Hematopoietic multipotent progenitor cell treated with erythropoietin and hydrocortisone succinate and interleukin-3 and kit ligand, for 4 days (in vitro differentiated cells): ENCODE measurements at regions not wholly inside any gene's neighbourhood (a gene's known extent, or its start where the extent isn't known, plus 50 kb on each side); places are given as distances from the start of the nearest gene placed in this dataset.

ENCODE experiments used
- DNase-seq: peaks from one replicate; pipeline ENCODE4 v3.0.0-alpha.2; 2015

DNA sequence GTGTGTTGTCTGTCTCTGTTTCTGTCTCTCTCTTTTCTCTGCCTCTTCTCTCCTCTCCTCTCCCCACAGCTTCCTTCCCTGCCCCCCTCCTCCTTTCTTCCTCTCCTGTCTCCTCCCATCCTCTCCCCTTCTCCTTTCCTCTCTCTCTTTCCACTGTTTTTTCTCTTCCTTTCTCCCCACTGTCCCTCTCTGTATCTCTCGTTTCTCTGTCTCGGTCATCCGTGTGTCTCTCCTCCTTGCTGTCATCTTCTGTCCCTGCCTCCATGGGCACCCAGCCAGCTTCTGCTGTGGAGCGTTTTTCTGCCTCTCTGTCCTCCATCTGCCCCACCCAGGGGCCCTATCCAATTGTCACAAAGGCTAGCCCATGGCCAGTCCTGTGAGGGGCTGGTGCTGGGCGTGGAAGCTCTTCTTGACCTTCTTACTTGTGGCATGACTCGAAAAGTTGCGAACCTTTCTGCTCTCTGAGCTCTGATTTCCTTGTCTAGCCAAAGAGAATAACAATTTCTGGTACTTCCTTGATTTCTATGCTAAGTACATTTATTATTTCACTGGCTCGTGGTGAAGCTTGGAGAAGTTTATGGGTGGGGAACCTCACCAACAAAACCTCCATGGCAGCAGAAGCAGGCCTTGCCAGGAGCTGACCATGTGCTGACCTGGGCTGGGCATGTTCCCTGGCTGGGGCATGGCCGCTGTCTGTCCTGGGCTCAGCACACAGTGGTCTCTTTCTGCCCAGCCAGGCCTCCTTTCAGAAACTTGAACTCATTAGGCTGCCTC, 69.3 kb downstream of the CEBPB start:
- DNase-seq: peak; percentile 55

DNA sequence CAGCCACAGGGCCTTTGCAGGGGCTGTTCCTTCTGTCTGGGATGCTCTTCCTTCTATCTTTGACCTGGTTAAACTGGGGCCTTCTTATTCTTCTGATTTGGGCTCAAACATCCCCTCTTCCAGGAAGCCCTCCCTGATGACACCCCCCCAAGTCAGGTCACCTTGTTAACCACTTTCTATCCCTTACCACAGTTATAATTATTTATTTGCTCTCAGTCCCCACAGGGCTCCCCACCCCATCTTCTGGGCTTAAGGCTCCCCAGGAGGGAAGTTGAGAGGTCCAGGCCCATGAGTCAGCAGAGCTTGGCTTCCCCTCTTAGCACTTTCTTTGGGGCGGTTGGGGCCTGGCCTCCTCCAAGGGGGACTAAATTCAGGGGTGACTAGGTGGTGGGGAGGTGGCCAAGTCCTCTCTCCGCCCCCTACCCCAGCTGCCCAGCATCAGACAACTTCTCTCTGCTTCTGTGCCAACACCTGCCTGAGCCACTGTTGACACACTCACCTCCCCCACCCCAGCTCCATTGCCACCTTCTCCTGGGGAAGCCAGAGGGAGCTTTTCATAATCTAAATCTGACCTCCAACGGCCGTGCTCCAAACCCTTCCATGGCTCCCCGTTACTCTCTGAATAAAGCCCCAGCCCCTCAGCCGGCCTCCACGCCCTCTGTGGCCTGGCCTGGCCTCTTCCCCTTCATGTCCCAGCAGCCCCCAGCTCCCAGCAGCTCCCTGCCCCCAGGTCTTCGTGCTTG, 70.0 kb downstream of the CEBPB start:
- DNase-seq: peak; percentile 73

DNA sequence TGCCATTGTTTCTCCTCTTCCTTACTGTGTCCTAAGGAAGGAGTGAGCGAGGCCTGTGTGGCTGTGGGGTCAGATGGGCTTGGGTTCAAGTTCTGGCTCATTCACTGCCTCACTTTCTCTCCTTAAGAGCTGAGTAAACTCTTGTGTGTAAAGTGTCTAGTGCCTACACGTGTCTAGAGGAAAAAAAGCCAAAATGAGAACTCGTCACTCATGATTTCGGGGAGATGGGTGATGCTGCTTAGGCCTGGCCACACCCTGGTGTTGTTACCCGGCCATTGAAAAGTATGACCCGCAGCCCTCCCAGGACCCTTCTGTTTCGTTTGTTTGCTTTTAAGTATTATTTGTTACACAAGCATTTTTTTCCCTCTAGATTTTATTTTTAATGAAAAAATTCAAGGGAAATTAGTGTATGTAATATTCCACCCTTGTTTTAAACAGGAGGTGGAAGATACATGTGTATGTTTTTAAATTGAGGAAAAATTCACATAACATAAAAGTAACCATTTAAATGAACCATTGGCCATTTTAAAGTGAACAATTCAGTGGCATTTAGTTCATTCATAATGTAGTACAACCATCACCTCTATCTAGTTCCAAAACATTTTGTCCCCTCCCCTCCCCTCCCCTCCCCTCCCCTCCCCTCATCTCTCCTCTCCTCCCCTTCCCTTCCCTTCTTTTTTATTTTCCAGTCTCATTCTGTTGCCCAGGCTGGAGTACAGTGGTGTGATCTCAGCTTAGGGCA, 71.0 kb downstream of the CEBPB start:
- no peak for DNase-seq

- DNase-seq: no peak
These were observed 73.2 kb downstream of the CEBPB start for GRCh38 chr20:50263831-50264230.

DNA sequence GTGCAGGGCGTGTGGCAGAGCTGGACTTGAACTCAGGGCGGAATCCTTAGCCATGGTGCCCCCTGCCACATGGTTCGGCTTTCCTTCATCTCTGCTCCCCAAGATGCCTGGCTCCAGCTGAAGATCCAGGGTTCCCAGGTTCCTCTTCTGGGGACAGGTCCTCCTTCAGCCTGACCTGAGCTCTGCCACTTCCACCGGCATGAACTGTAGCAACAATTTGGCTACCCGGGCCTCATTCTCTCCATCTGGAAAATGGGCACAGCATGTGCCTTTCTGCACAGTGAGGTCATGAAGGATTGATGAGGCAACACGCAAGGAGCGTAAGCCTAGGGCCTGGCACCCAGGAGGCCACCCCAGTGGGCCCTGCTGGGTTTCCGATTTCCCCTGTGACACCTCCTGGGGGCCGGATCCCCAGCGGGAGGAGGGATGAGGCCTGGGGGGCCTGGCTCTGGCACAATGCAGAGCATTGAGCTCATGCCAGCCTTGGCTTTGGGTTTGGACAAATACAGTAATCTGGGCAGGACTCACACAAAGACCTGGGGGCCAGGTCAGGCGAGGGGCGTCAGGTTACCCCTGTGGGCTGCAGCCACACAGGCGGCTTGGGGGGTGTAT, 74.0 kb downstream of the CEBPB start:
- DNase-seq: no peak

DNA sequence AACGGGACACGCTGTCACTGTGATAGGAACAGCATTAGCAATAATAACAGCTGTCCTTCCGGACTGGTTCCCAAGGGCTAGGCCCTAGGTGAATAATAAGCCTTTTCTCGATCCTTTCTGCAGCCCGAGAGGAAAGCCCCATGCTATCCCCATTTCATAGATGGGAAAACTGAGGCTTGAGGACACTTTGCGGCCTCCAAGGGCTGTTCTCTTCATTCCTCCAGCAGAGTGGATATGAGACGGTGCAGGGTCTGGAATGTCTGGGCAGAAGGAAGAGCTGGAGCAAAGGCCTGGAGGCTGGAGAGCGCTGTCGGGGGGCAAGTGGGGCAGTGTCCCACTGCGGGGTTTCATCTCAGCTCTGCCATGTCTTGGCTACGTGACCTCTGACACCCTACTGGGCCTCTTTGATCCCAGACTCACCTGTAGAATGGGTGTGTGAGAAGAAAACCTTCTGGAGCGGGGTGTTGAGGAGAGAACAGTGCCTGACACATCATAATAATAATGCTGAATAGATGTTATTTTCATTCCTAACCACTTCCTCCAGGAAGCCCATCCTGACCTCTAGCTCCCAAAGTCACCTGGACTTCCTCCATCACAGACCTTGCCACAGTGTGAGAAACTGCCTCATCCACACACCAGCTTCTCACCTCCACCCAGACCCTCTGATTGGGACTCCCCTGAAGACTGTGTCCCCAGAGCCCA, 74.8 kb downstream of the CEBPB start:
- DNase-seq: no peak

DNA sequence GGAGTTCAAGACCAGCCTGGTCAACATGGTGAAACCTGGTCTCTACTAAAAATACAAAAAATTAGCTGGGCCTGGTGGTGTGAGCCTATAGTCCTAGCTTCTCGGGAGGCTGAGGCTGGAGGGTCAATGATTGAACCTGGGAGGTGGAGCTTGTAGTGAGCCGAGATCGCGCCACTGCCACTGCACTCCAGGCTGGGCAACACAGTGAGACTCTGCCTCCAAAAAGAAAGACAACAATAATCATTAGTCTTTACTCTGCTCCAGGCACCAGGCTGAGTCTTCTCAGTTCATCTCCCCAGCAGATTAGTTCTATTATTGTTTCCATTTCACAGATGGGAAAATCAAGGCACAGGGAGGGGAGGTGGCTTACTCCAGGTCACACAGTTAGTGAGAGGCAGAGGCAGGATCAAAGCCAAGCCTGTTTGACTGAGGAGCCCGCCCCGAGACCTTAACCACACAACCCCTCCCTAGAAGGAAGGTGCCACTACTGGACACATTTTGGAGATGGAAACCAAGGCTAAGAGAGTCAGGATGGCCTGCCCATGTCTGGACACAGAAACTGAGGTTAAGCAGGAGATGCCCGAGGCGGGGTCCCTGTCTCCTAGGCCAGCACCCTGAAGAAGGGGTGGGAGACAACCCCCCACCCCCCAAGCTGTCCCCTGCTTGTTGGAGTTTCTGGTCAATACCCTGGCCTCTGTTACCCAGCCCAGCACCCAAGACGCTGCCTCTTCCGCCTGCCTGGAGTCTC, 75.8 kb downstream of the CEBPB start:
- DNase-seq: no peak

DNA sequence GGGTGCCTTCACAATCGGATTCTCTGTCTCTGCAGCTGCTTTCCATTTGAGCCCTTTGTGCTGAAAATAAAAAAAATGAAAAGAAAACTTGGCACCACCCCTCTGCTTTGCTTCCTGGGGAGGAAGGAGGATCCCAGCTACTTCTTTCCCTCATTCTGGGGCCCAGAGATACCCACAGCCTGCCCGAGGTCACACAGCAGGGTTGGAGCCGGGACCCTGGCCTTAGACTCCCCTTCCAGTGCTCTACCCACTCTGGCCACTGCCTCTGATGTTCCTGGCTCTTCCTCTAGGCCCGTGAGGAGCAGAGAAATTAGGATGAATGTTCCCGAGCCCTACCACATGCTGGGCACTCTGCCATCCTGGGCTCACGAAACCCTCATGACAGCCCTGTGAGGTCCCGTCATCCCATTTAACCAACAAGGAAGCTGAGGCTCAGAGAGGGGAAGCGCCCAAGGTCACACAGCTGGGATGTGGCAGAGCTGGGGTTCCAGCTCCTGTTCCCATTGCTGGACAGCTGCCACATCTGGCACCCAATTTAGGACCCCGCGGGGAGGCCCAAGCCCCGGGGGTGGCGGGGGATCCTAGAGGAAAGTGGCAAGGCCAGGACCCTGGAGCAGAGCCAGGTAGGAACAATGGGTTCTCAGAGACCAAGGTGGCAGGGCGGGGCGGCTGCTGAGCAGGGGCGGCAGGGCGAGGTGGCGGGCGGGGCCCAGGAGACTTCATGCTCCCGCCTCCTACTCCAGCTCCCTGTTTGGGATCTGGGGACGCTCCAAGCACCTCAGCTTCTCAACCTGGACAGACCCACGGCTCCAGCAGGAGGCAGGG, 76.6 kb downstream of the CEBPB start:
- DNase-seq: no peak

DNA sequence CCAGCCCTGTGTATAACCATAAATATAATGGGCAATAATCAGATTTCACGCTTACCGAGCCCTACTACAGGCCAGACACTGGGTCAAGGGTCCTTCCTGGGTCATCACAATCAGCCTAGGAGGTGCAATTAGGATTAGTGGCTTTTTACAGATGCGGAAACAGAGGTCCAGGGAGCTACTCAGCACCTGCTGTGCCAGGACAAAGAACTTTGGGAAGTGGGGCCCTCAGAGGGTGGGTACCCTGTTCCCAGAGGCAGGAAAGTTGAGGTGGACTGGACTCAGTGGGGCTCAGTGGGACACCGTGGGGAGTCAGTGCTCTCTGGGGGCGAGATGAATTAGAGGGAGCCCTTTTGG, 77.2 kb downstream of the CEBPB start:
- no peak for DNase-seq

GRCh38 chr20:50269091-50270033, 78.7 kb downstream of the CEBPB start:
- DNase-seq: no peak

- DNase-seq: no peak
These were observed 79.4 kb downstream of the CEBPB start for GRCh38 chr20:50270034-50270395.

GRCh38 chr20:50270569-50270968, 79.9 kb downstream of the CEBPB start:
- peak; percentile 69 for DNase-seq

DNA sequence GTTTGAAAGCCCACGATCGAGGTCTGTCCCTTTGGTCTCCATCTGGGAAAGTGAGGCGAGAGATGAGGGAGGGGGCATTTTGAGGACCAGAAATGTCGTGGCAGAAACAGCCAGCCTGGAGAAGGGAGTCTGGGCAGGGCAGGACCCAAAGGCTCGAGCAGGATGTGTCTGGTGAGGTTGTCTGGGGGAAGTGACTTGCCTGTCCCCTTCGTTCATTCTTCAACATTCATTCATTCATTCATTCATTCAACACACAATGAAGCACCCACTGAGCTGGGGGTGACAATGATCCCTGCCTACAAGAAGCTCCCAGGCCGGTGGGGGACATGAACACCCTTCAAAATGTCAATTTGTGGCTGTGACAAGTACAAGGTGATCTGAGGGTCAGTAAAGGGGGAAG, 80.5 kb downstream of the CEBPB start:
- no peak for DNase-seq

- DNase-seq: no peak
These were observed 81.0 kb downstream of the CEBPB start for GRCh38 chr20:50271612-50272011.

GRCh38 chr20:50272030-50272723, 81.5 kb downstream of the CEBPB start:
- peak; percentile 46 for DNase-seq

- DNase-seq: no peak
These were observed 82.3 kb downstream of the CEBPB start for GRCh38 chr20:50272724-50273446.

- no peak for DNase-seq
These were observed 83.2 kb downstream of the CEBPB start for GRCh38 chr20:50273601-50274491.
